Thoracic aorta (tissue), 2 donors: ENCODE measurements at regions not wholly inside any gene's neighbourhood (a gene's known extent, or its start where the extent isn't known, plus 50 kb on each side); places are given as distances from the start of the nearest gene placed in this dataset.

Experiments used
- ATAC-seq: fragments of 150-250 bp; one replicate; pipeline ENCODE4 v1.8.0; 2017; ENCODE audit warnings: low read depth; ENCODE audit not compliant: insufficient number of reproducible peaks, low FRiP score
- DNase-seq: peaks from one replicate; pipeline ENCODE4 v3.0.0-alpha.2; 2020; ENCODE audit warnings: low spot score
- H3K27ac ChIP-seq, 2 donors: fragments of 200-600 bp; sonication (generic); 1 replicate in 1 of 2; 2 replicates in 1 of 2; pipeline ENCODE4 v1.5.1; 2016; ENCODE audit warnings: mild to moderate bottlenecking in 2 of 2, moderate library complexity in 2 of 2
- H3K27me3 ChIP-seq: fragments of 200-600 bp; sonication (generic); replicated peaks from 2 replicates; pipeline ENCODE4 v1.6.0; 2016; ENCODE audit warnings: mild to moderate bottlenecking; ENCODE audit not compliant: insufficient read depth
- H3K36me3 ChIP-seq: fragments of 200-600 bp; sonication (generic); one replicate; pipeline ENCODE4 v1.5.1; 2016
- H3K4me1 ChIP-seq, 2 donors: fragments of 200-600 bp; sonication (generic); 1 replicate in 1 of 2; 2 replicates in 1 of 2; pipeline versions ENCODE4 v1.5.1 to v1.6.0; 2016; ENCODE audit warnings: low read depth in 2 of 2, mild to moderate bottlenecking in 1 of 2; ENCODE audit not compliant: control insufficient read depth in 1 of 2
- H3K4me3 ChIP-seq: fragments of 200-600 bp; sonication (generic); 2 replicates; pipeline ENCODE4 v1.5.1; 2016; ENCODE audit warnings: mild to moderate bottlenecking
- H3K9me3 ChIP-seq: fragments of 200-600 bp; sonication (generic); 2 replicates; pipeline ENCODE4 v1.5.1; 2016
- CTCF ChIP-seq: fragments of 200-600 bp; sonication (generic); IDR thresholded peaks from one replicate; pipeline ENCODE4 v1.5.1; 2019; ENCODE audit warnings: antibody characterized with exemption

- no peak for TF ChIP-seq CTCF
- no peaks in the 10 kb centered on the region for H3K9me3 ChIP-seq
- no peak for DNase-seq
- no peak overlapping the region for H3K27ac ChIP-seq
- H3K4me3 ChIP-seq: no peak overlapping the region
- no peaks in the 10 kb centered on the region for H3K27me3 ChIP-seq
- no peak for ATAC-seq
- H3K4me1 ChIP-seq: peaks cover 3 to 8% of the 10 kb centered on the region in 2 donors
- no peaks in the 10 kb centered on the region for H3K36me3 ChIP-seq
Measured at GRCh38 chr21:17438635-17439034, 74.2 kb upstream of the CXADR start.

GRCh38 chr21:17440969-17441368, 71.9 kb upstream of the CXADR start:
- no peaks in the 10 kb centered on the region for H3K27me3 ChIP-seq
- H3K36me3 ChIP-seq: no peaks in the 10 kb centered on the region
- no peak overlapping the region for H3K4me3 ChIP-seq
- peaks cover 3 to 8% of the 10 kb centered on the region in 2 donors for H3K4me1 ChIP-seq
- ATAC-seq (no peak), DNase-seq (no peak)
- no peaks in the 10 kb centered on the region for H3K9me3 ChIP-seq
- H3K27ac ChIP-seq: no peak overlapping the region
- TF ChIP-seq CTCF: no peak

- ATAC-seq: no peak
- H3K4me1 ChIP-seq: peaks cover 3 to 8% of the 10 kb centered on the region in 2 donors
Measured at GRCh38 chr21:17441370-17441769, 71.5 kb upstream of the CXADR start.

DNA sequence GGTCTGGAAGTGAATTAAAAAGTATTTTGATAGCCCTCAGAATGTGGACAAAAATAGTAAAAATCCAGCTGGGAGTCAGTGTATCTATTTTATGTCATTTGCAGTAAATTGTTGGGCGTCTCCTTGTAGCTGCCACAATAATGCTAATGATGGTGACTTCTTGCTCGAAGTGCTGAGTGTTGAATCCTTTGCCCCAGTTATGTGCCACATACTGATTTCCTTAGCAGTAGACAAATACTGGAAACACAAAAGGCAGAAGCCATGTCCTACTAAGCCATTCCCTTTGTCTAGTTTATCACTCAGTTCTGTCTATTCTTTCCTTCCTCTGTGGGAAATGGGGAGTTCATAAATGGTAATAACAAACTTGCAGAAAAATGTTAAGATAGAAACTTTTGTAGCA, 70.7 kb upstream of the CXADR start:
- ATAC-seq: no peak
- H3K27me3 ChIP-seq: no peaks in the 10 kb centered on the region
- H3K4me1 ChIP-seq: peaks cover 3 to 8% of the 10 kb centered on the region in 2 donors
- H3K9me3 ChIP-seq: no peaks in the 10 kb centered on the region
- no peak overlapping the region for H3K27ac ChIP-seq
- no peak for DNase-seq
- no peaks in the 10 kb centered on the region for H3K36me3 ChIP-seq
- no peak overlapping the region for H3K4me3 ChIP-seq
- TF ChIP-seq CTCF: no peak

More at GRCh38 chr21:17441370-17441769, 71.5 kb upstream of the CXADR start:
- Histone ChIP-seq H3K36me3 (no peaks in the 10 kb centered on the region), H3K4me3 (no peak overlapping the region), H3K27ac (no peak overlapping the region), H3K27me3 (no peaks in the 10 kb centered on the region), H3K9me3 (no peaks in the 10 kb centered on the region)
- TF ChIP-seq CTCF: no peak
- no peak for DNase-seq

DNA sequence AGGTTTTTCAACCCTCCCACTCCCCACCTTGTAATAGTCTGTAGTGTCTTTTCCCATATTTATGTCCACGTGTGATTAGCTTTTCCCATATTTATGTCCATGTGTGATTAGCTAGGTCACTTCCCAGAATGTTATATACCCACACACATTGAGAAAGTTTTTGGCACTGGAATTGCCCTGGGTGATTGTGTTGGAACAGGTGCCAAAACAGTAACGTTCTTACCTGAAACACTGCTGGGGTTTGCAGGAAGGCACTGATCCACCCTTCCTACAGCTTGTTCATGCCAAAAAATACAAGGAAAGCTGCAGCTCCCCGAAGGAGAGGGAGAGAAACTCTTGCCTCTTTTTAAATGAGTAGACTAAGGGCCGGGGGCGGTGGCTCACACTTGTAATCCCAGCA, 68.0 kb upstream of the CXADR start:
- Histone ChIP-seq H3K27me3 (no peaks in the 10 kb centered on the region), H3K9me3 (no peaks in the 10 kb centered on the region), H3K27ac (no peak overlapping the region), H3K36me3 (no peaks in the 10 kb centered on the region), H3K4me3 (no peak overlapping the region), H3K4me1 (peaks cover 3 to 8% of the 10 kb centered on the region in 2 donors)
- TF ChIP-seq CTCF: no peak
- no peak for ATAC-seq
- no peak for DNase-seq
